ENCODE measurements at regions not wholly inside any gene's neighbourhood (a gene's known extent, or its start where the extent isn't known, plus 50 kb on each side); places are given as distances from the start of the nearest gene placed in this dataset.
"Not testable (repeated sequence)": the region's sequence is repeated elsewhere in the genome, so short reads cannot be mapped to it uniquely, and the experiment has no call there.

GRCh38 chr4:162977788-162978187, 188.9 kb downstream of the NAF1 start:
- no peaks in the 10 kb centered on the region for H3K27me3 Mint-ChIP-seq (ENCODE audit: unreplicated experiment)
- no peak overlapping the region for H3K27ac Mint-ChIP-seq (ENCODE audit: unreplicated experiment)
- peaks cover 4% of the 10 kb centered on the region for H3K9me3 Mint-ChIP-seq (ENCODE audit: unreplicated experiment)
- no peaks in the 10 kb centered on the region for H3K36me3 Mint-ChIP-seq (ENCODE audit: low read depth, unreplicated experiment)
- no peak for DNase-seq (ENCODE audit: low spot score)
- H3K4me1 Mint-ChIP-seq (ENCODE audit: unreplicated experiment), result no peaks in the 10 kb centered on the region
- no peak overlapping the region for H3K4me3 Mint-ChIP-seq (ENCODE audit: unreplicated experiment)
- TF ChIP-seq CTCF (IDR thresholded peaks at IDR 0.05; ENCODE audit: unreplicated experiment), result no peak

GRCh38 chr4:162972661-162973330, 193.9 kb downstream of the NAF1 start:
- Mint-ChIP-seq H3K9me3 (ENCODE audit: unreplicated experiment) (no peaks in the 10 kb centered on the region), H3K27me3 (ENCODE audit: unreplicated experiment) (no peaks in the 10 kb centered on the region), H3K4me1 (ENCODE audit: unreplicated experiment) (no peaks in the 10 kb centered on the region), H3K27ac (ENCODE audit: unreplicated experiment) (no peak overlapping the region), H3K4me3 (ENCODE audit: unreplicated experiment) (no peak overlapping the region), H3K36me3 (ENCODE audit: low read depth, unreplicated experiment) (no peaks in the 10 kb centered on the region)
- no peak for DNase-seq (ENCODE audit: low spot score)
- no peak for TF ChIP-seq CTCF (IDR thresholded peaks at IDR 0.05; ENCODE audit: unreplicated experiment)

GRCh38 chr4:162969194-162969593, 197.5 kb downstream of the NAF1 start:
- Mint-ChIP-seq H3K36me3 (ENCODE audit: low read depth, unreplicated experiment) (no peaks in the 10 kb centered on the region), H3K27me3 (ENCODE audit: unreplicated experiment) (no peaks in the 10 kb centered on the region), H3K4me1 (ENCODE audit: unreplicated experiment) (no peaks in the 10 kb centered on the region), H3K4me3 (ENCODE audit: unreplicated experiment) (no peak overlapping the region), H3K9me3 (ENCODE audit: unreplicated experiment) (no peaks in the 10 kb centered on the region), H3K27ac (ENCODE audit: unreplicated experiment) (no peak overlapping the region)
- no peak for DNase-seq (ENCODE audit: low spot score)
- TF ChIP-seq CTCF (IDR thresholded peaks at IDR 0.05; ENCODE audit: unreplicated experiment), result no peak

GRCh38 chr4:162965978-162966377, 200.7 kb downstream of the NAF1 start:
- not testable (repeated sequence) for H3K27ac Mint-ChIP-seq (ENCODE audit: unreplicated experiment); H3K9me3 Mint-ChIP-seq (ENCODE audit: unreplicated experiment); DNase-seq (ENCODE audit: low spot score); H3K4me1 Mint-ChIP-seq (ENCODE audit: unreplicated experiment); H3K36me3 Mint-ChIP-seq (ENCODE audit: low read depth, unreplicated experiment); H3K4me3 Mint-ChIP-seq (ENCODE audit: unreplicated experiment); H3K27me3 Mint-ChIP-seq (ENCODE audit: unreplicated experiment)

GRCh38 chr4:162959046-162959445, 207.6 kb downstream of the NAF1 start:
- no peak overlapping the region for H3K27ac Mint-ChIP-seq (ENCODE audit: unreplicated experiment)
- no peaks in the 10 kb centered on the region for H3K27me3 Mint-ChIP-seq (ENCODE audit: unreplicated experiment)
- H3K4me1 Mint-ChIP-seq (ENCODE audit: unreplicated experiment), result no peaks in the 10 kb centered on the region
- H3K36me3 Mint-ChIP-seq (ENCODE audit: low read depth, unreplicated experiment), result no peaks in the 10 kb centered on the region
- DNase-seq (ENCODE audit: low spot score), result no peak
- H3K4me3 Mint-ChIP-seq (ENCODE audit: unreplicated experiment), result no peak overlapping the region
- no peaks in the 10 kb centered on the region for H3K9me3 Mint-ChIP-seq (ENCODE audit: unreplicated experiment)
- TF ChIP-seq CTCF (IDR thresholded peaks at IDR 0.05; ENCODE audit: unreplicated experiment), result no peak

All from endothelial cell (in vitro differentiated cells).